ENCODE measurements at regions not wholly inside any gene's neighbourhood (a gene's known extent, or its start where the extent isn't known, plus 50 kb on each side); places are given as distances from the start of the nearest gene placed in this dataset.

- TF ChIP-seq GATA3 (IDR thresholded peaks at IDR 0.05; ENCODE audit: low read depth, low read length) = no peak
- no peak for TF ChIP-seq GATA2 (IDR thresholded peaks at IDR 0.05; ENCODE audit: low read depth, low read length)
Measured at GRCh38 chr16:60744198-60744597, 1292.0 kb downstream of the CDH8 start.

- TF ChIP-seq GATA2 (IDR thresholded peaks at IDR 0.05; ENCODE audit: low read depth, low read length) (no peak), GATA3 (IDR thresholded peaks at IDR 0.05; ENCODE audit: low read depth, low read length) (no peak)
Measured at GRCh38 chr16:60741810-60742209, 1294.4 kb downstream of the CDH8 start.

- no peak for TF ChIP-seq GATA2 (IDR thresholded peaks at IDR 0.05; ENCODE audit: low read depth, low read length)
- no peak for TF ChIP-seq GATA3 (IDR thresholded peaks at IDR 0.05; ENCODE audit: low read depth, low read length)
Measured at GRCh38 chr16:60739737-60740683, 1296.2 kb downstream of the CDH8 start.

- TF ChIP-seq GATA2 (IDR thresholded peaks at IDR 0.05; ENCODE audit: low read depth, low read length) (no peak), GATA3 (IDR thresholded peaks at IDR 0.05; ENCODE audit: low read depth, low read length) (no peak)
Measured at GRCh38 chr16:60731329-60732050, 1304.7 kb downstream of the CDH8 start.

- TF ChIP-seq GATA2 (IDR thresholded peaks at IDR 0.05; ENCODE audit: low read depth, low read length) (no peak), GATA3 (IDR thresholded peaks at IDR 0.05; ENCODE audit: low read depth, low read length) (no peak)
Measured at GRCh38 chr16:60729051-60729450, 1307.2 kb downstream of the CDH8 start.

- no peak for TF ChIP-seq GATA2 (IDR thresholded peaks at IDR 0.05; ENCODE audit: low read depth, low read length)
- no peak for TF ChIP-seq GATA3 (IDR thresholded peaks at IDR 0.05; ENCODE audit: low read depth, low read length)
Measured at GRCh38 chr16:60727851-60728250, 1308.4 kb downstream of the CDH8 start.

- TF ChIP-seq GATA3 (IDR thresholded peaks at IDR 0.05; ENCODE audit: low read depth, low read length) = no peak
- TF ChIP-seq GATA2 (IDR thresholded peaks at IDR 0.05; ENCODE audit: low read depth, low read length) = no peak
Measured at GRCh38 chr16:60720060-60720459, 1316.2 kb downstream of the CDH8 start.

- no peak for TF ChIP-seq GATA3 (IDR thresholded peaks at IDR 0.05; ENCODE audit: low read depth, low read length)
- TF ChIP-seq GATA2 (IDR thresholded peaks at IDR 0.05; ENCODE audit: low read depth, low read length) = no peak
Measured at GRCh38 chr16:60717808-60718207, 1318.4 kb downstream of the CDH8 start.

GRCh38 chr16:60712144-60712543 is 1324.1 kb downstream of the CDH8 start:
- TF ChIP-seq GATA3 (IDR thresholded peaks at IDR 0.05; ENCODE audit: low read depth, low read length) (no peak), GATA2 (IDR thresholded peaks at IDR 0.05; ENCODE audit: low read depth, low read length) (no peak)

- no peak for TF ChIP-seq GATA2 (IDR thresholded peaks at IDR 0.05; ENCODE audit: low read depth, low read length)
- no peak for TF ChIP-seq GATA3 (IDR thresholded peaks at IDR 0.05; ENCODE audit: low read depth, low read length)
Measured at GRCh38 chr16:60704726-60705125, 1331.5 kb downstream of the CDH8 start.

GRCh38 chr16:60703096-60703495 is 1333.1 kb downstream of the CDH8 start:
- TF ChIP-seq GATA3 (IDR thresholded peaks at IDR 0.05; ENCODE audit: low read depth, low read length) (no peak), GATA2 (IDR thresholded peaks at IDR 0.05; ENCODE audit: low read depth, low read length) (no peak)

- no peak for TF ChIP-seq GATA2 (IDR thresholded peaks at IDR 0.05; ENCODE audit: low read depth, low read length)
- TF ChIP-seq GATA3 (IDR thresholded peaks at IDR 0.05; ENCODE audit: low read depth, low read length) = no peak
Measured at GRCh38 chr16:60686824-60687223, 1349.4 kb downstream of the CDH8 start.

- TF ChIP-seq GATA2 (IDR thresholded peaks at IDR 0.05; ENCODE audit: low read depth, low read length) (no peak), GATA3 (IDR thresholded peaks at IDR 0.05; ENCODE audit: low read depth, low read length) (no peak)
Measured at GRCh38 chr16:60684002-60684401, 1352.2 kb downstream of the CDH8 start.

- TF ChIP-seq GATA2 (IDR thresholded peaks at IDR 0.05; ENCODE audit: low read depth, low read length) (no peak), GATA3 (IDR thresholded peaks at IDR 0.05; ENCODE audit: low read depth, low read length) (no peak)
Measured at GRCh38 chr16:60682219-60682618, 1354.0 kb downstream of the CDH8 start.

GRCh38 chr16:60681043-60681442 is 1355.2 kb downstream of the CDH8 start:
- TF ChIP-seq GATA3 (IDR thresholded peaks at IDR 0.05; ENCODE audit: low read depth, low read length) = no peak
- no peak for TF ChIP-seq GATA2 (IDR thresholded peaks at IDR 0.05; ENCODE audit: low read depth, low read length)

Data from SH-SY5Y (cell line).